ENCODE measurements at regions not wholly inside any gene's neighbourhood (a gene's known extent, or its start where the extent isn't known, plus 50 kb on each side); places are given as distances from the start of the nearest gene placed in this dataset.

GRCh38 chr15:61621865-61622264 is 392.8 kb upstream of the RORA start:
- no peak for DNase-seq

- DNase-seq: peak in 1 of 5 donors; percentile 8
Measured at GRCh38 chr15:61621146-61621545, 392.0 kb upstream of the RORA start.

- no peak for DNase-seq
Measured at GRCh38 chr15:61620151-61620550, 391.0 kb upstream of the RORA start.

- DNase-seq: no peak
Measured at GRCh38 chr15:61613729-61614128, 384.6 kb upstream of the RORA start.

- DNase-seq: no peak
Measured at GRCh38 chr15:61613138-61613537, 384.0 kb upstream of the RORA start.

GRCh38 chr15:61612111-61612510 is 383.0 kb upstream of the RORA start:
- no peak for DNase-seq

- no peak for DNase-seq
Measured at GRCh38 chr15:61605343-61605742, 376.2 kb upstream of the RORA start.

- DNase-seq: no peak
Measured at GRCh38 chr15:61598655-61599054, 369.6 kb upstream of the RORA start.

GRCh38 chr15:61584410-61584809 is 355.3 kb upstream of the RORA start:
- DNase-seq: no peak

- no peak for DNase-seq
Measured at GRCh38 chr15:61582092-61582491, 353.0 kb upstream of the RORA start.

- DNase-seq: no peak
Measured at GRCh38 chr15:61575597-61575996, 346.5 kb upstream of the RORA start.

GRCh38 chr15:61571026-61571425 is 341.9 kb upstream of the RORA start:
- no peak for DNase-seq

GRCh38 chr15:61564785-61565184 is 335.7 kb upstream of the RORA start:
- DNase-seq: no peak

GRCh38 chr15:61558172-61559136 is 329.4 kb upstream of the RORA start:
- DNase-seq: no peak

GRCh38 chr15:61556037-61556648 is 327.0 kb upstream of the RORA start:
- DNase-seq: peak in 1 of 5 donors; percentile 15

- DNase-seq: no peak
Measured at GRCh38 chr15:61549727-61550126, 320.6 kb upstream of the RORA start.

GRCh38 chr15:61545763-61546162 is 316.7 kb upstream of the RORA start:
- DNase-seq: no peak

- DNase-seq: no peak
Measured at GRCh38 chr15:61541516-61541915, 312.4 kb upstream of the RORA start.

- no peak for DNase-seq
Measured at GRCh38 chr15:61537337-61537736, 308.2 kb upstream of the RORA start.

GRCh38 chr15:61534986-61535385 is 305.9 kb upstream of the RORA start:
- no peak for DNase-seq

- no peak for DNase-seq
Measured at GRCh38 chr15:61530769-61531168, 301.7 kb upstream of the RORA start.

GRCh38 chr15:61528581-61528910 is 299.4 kb upstream of the RORA start:
- no peak for DNase-seq

GRCh38 chr15:61527836-61528580 is 298.9 kb upstream of the RORA start:
- DNase-seq: no peak

GRCh38 chr15:61524545-61524944 is 295.4 kb upstream of the RORA start:
- no peak for DNase-seq
